Calu3 (cell line): ENCODE measurements at regions not wholly inside any gene's neighbourhood (a gene's known extent, or its start where the extent isn't known, plus 50 kb on each side); places are given as distances from the start of the nearest gene placed in this dataset.

Experiments used
- BruUV-seq: library from RNA; stranded (reverse); fragments of 400-500 nt; replicated peaks from 2 replicates; lab custom pipeline; 2021; lab: Mats Ljungman, UMichigan
- CTCF ChIA-PET: fragments of 300-600 bp; sonication (Branson Sonifier 250); formaldehyde crosslinking; loops from one replicate; lab custom pipeline; 2022; ENCODE audit warnings: antibody characterized with exemption; lab: Charles Lee
- DNase-seq: peaks from one replicate; pipeline ENCODE4 v3.0.0; 2022
- H3K27ac Mint-ChIP-seq: one replicate; pipeline ENCODE4 v1.8.0; 2022; ENCODE audit warnings: mixed read lengths; ENCODE audit not compliant: unreplicated experiment
- H3K27me3 Mint-ChIP-seq: one replicate; pipeline ENCODE4 v1.8.0; 2022; ENCODE audit warnings: mixed read lengths; ENCODE audit not compliant: unreplicated experiment
- H3K36me3 Mint-ChIP-seq: one replicate; pipeline ENCODE4 v1.8.0; 2022; ENCODE audit warnings: mild to moderate bottlenecking, moderate library complexity, mixed read lengths; ENCODE audit not compliant: insufficient read depth, unreplicated experiment
- H3K4me1 Mint-ChIP-seq: one replicate; pipeline ENCODE4 v1.8.0; 2022; ENCODE audit warnings: mild to moderate bottlenecking, low read depth, mixed read lengths; ENCODE audit not compliant: unreplicated experiment
- H3K4me3 Mint-ChIP-seq: one replicate; pipeline ENCODE4 v1.8.0; 2022; ENCODE audit warnings: mild to moderate bottlenecking, low read depth, moderate library complexity, mixed read lengths; ENCODE audit not compliant: unreplicated experiment
- H3K9me3 Mint-ChIP-seq: one replicate; pipeline ENCODE4 v1.8.0; 2022; ENCODE audit warnings: low read depth, mixed read lengths; ENCODE audit not compliant: unreplicated experiment
- CTCF ChIP-seq: fragments of 200-600 bp; IDR thresholded peaks from one replicate; pipeline ENCODE4 v1.8.0; 2022; ENCODE audit warnings: antibody characterized with exemption; ENCODE audit not compliant: unreplicated experiment
- intact Hi-C: fragments of 100-400 bp; cut with micrococcal nuclease; formaldehyde crosslinking; loops from one replicate; pipeline ENCODE4 v1.10.0; 2022; ENCODE audit not compliant: unreplicated experiment

GRCh38 chr17:79669861-79670260, 59.0 kb upstream of the RBFOX3 start:
- no peak for DNase-seq
- CTCF ChIA-PET, result no interaction called here
- Mint-ChIP-seq H3K4me1 (peaks cover 7% of the 10 kb centered on the region), H3K9me3 (peaks cover 6% of the 10 kb centered on the region), H3K27me3 (peaks cover 98% of the 10 kb centered on the region), H3K27ac (no peak overlapping the region), H3K36me3 (peaks cover 11% of the 10 kb centered on the region), H3K4me3 (no peak overlapping the region)
- intact Hi-C loops, result no loop called here
- no peak for TF ChIP-seq CTCF
- BruUV-seq, result no TSS peak

- no TSS peak for BruUV-seq
- Mint-ChIP-seq H3K27me3 (peaks cover 98% of the 10 kb centered on the region), H3K9me3 (peaks cover 3% of the 10 kb centered on the region), H3K4me1 (peaks cover 13% of the 10 kb centered on the region), H3K36me3 (peaks cover 16% of the 10 kb centered on the region), H3K27ac (no peak overlapping the region), H3K4me3 (no peak overlapping the region)
- CTCF ChIA-PET, result no interaction called here
- intact Hi-C loops, result no loop called here
- no peak for TF ChIP-seq CTCF
- no peak for DNase-seq
These were observed 57.7 kb upstream of the RBFOX3 start for GRCh38 chr17:79668344-79669250.

GRCh38 chr17:79667746-79668145, 56.9 kb upstream of the RBFOX3 start:
- H3K4me1 Mint-ChIP-seq, result peaks cover 13% of the 10 kb centered on the region
- no peak overlapping the region for H3K27ac Mint-ChIP-seq
- no peak for DNase-seq
- H3K4me3 Mint-ChIP-seq, result no peak overlapping the region
- no peak for TF ChIP-seq CTCF
- BruUV-seq, result no TSS peak
- no peaks in the 10 kb centered on the region for H3K9me3 Mint-ChIP-seq
- intact Hi-C loops, result no loop called here
- peaks cover 16% of the 10 kb centered on the region for H3K36me3 Mint-ChIP-seq
- peaks cover 98% of the 10 kb centered on the region for H3K27me3 Mint-ChIP-seq
- CTCF ChIA-PET, result no interaction called here

- BruUV-seq, result no TSS peak
- no peaks in the 10 kb centered on the region for H3K9me3 Mint-ChIP-seq
- H3K4me1 Mint-ChIP-seq, result peaks cover 13% of the 10 kb centered on the region
- intact Hi-C loops, result no loop called here
- no peak overlapping the region for H3K27ac Mint-ChIP-seq
- H3K27me3 Mint-ChIP-seq, result peaks cover 98% of the 10 kb centered on the region
- no peak for TF ChIP-seq CTCF
- H3K4me3 Mint-ChIP-seq, result no peak overlapping the region
- H3K36me3 Mint-ChIP-seq, result peaks cover 16% of the 10 kb centered on the region
- CTCF ChIA-PET, result no interaction called here
- no peak for DNase-seq
These were observed 56.4 kb upstream of the RBFOX3 start for GRCh38 chr17:79667121-79667715.
